HG03342 (cell line): ENCODE measurements at regions not wholly inside any gene's neighbourhood (a gene's known extent, or its start where the extent isn't known, plus 50 kb on each side); places are given as distances from the start of the nearest gene placed in this dataset.
A peak's percentile ranks its signal among the peaks of the same experiment; 100 is the strongest.

Source experiments
- ATAC-seq: cut with Tn5 transposase; IDR thresholded peaks from one replicate; pipeline ENCODE4 v1.9.1; 2021; ENCODE audit warnings: mild to moderate bottlenecking, moderate library complexity; ENCODE audit not compliant: unreplicated experiment

- no peak for ATAC-seq
Observed at GRCh38 chr14:34247605-34248004, 214.4 kb downstream of the SPTSSA start.

GRCh38 chr14:34246206-34246605 lies 215.8 kb downstream of the SPTSSA start:
- no peak for ATAC-seq

GRCh38 chr14:34243401-34243800 lies 218.6 kb downstream of the SPTSSA start:
- no peak for ATAC-seq

GRCh38 chr14:34243001-34243400 lies 219.0 kb downstream of the SPTSSA start:
- ATAC-seq, result no peak

- ATAC-seq, result no peak
Observed at GRCh38 chr14:34241185-34241711, 220.8 kb downstream of the SPTSSA start.

GRCh38 chr14:34238610-34239009 lies 223.4 kb downstream of the SPTSSA start:
- ATAC-seq, result no peak

- ATAC-seq, result no peak
Observed at GRCh38 chr14:34237677-34238076, 224.4 kb downstream of the SPTSSA start.

- ATAC-seq, result no peak
Observed at GRCh38 chr14:34237081-34237480, 225.0 kb downstream of the SPTSSA start.

GRCh38 chr14:34235643-34236300 lies 226.3 kb downstream of the SPTSSA start:
- no peak for ATAC-seq

GRCh38 chr14:34234258-34234657 lies 227.8 kb downstream of the SPTSSA start:
- ATAC-seq, result no peak

- ATAC-seq, result no peak
Observed at GRCh38 chr14:34233619-34234018, 228.4 kb downstream of the SPTSSA start.

- ATAC-seq, result no peak
Observed at GRCh38 chr14:34232790-34233189, 229.2 kb downstream of the SPTSSA start.

- no peak for ATAC-seq
Observed at GRCh38 chr14:34231626-34232025, 230.4 kb downstream of the SPTSSA start.

GRCh38 chr14:34229140-34229539 lies 232.9 kb downstream of the SPTSSA start:
- no peak for ATAC-seq

GRCh38 chr14:34228650-34228976 lies 233.4 kb downstream of the SPTSSA start:
- ATAC-seq, result no peak

- ATAC-seq, result peak; percentile 76
Observed at GRCh38 chr14:34227834-34228649, 234.0 kb downstream of the SPTSSA start.

GRCh38 chr14:34224221-34224620 lies 237.8 kb downstream of the SPTSSA start:
- no peak for ATAC-seq

- no peak for ATAC-seq
Observed at GRCh38 chr14:34223373-34224148, 238.5 kb downstream of the SPTSSA start.

GRCh38 chr14:34222867-34223266 lies 239.2 kb downstream of the SPTSSA start:
- no peak for ATAC-seq

GRCh38 chr14:34222122-34222521 lies 239.9 kb downstream of the SPTSSA start:
- ATAC-seq, result no peak

- ATAC-seq, result peak; percentile 80
Observed at GRCh38 chr14:34220921-34221320, 241.1 kb downstream of the SPTSSA start.

- no peak for ATAC-seq
Observed at GRCh38 chr14:34220378-34220706, 241.7 kb downstream of the SPTSSA start.
